Hematopoietic multipotent progenitor cell treated with erythropoietin and hydrocortisone succinate and interleukin-3 and kit ligand, for 15 days (in vitro differentiated cells): ENCODE measurements at regions not wholly inside any gene's neighbourhood (a gene's known extent, or its start where the extent isn't known, plus 50 kb on each side); places are given as distances from the start of the nearest gene placed in this dataset.
"Not testable (repeated sequence)": the region's sequence is repeated elsewhere in the genome, so short reads cannot be mapped to it uniquely, and the experiment has no call there.

Source experiments
- DNase-seq: peaks from one replicate; pipeline ENCODE4 v3.0.0-alpha.2; 2015; ENCODE audit warnings: low spot score

GRCh38 chr7:4319280-4319679 lies 362.8 kb upstream of the FOXK1 start:
- DNase-seq = no peak

DNA sequence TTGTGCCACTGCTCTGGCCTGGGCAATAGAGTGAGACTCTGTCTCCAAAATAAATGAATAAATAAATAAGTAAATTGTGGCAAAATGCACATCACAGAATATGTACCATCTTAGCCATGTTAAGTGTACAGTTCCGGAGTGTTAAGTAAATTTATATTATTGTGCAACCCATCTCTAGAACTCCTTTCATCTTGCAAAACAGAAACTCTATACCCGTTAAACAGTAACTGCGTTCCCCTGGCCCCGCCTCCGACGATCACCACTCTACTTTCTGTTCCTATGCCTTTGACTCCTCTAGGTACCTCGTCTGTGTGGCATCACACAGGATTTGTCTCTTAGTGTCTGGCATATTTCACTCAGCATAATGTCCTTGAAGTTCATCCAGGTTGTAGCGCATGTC lies 356.4 kb upstream of the FOXK1 start:
- DNase-seq = no peak

GRCh38 chr7:4331711-4332110 lies 350.4 kb upstream of the FOXK1 start:
- DNase-seq = no peak

- no peak for DNase-seq
Observed at GRCh38 chr7:4338556-4338955, 343.5 kb upstream of the FOXK1 start.

DNA sequence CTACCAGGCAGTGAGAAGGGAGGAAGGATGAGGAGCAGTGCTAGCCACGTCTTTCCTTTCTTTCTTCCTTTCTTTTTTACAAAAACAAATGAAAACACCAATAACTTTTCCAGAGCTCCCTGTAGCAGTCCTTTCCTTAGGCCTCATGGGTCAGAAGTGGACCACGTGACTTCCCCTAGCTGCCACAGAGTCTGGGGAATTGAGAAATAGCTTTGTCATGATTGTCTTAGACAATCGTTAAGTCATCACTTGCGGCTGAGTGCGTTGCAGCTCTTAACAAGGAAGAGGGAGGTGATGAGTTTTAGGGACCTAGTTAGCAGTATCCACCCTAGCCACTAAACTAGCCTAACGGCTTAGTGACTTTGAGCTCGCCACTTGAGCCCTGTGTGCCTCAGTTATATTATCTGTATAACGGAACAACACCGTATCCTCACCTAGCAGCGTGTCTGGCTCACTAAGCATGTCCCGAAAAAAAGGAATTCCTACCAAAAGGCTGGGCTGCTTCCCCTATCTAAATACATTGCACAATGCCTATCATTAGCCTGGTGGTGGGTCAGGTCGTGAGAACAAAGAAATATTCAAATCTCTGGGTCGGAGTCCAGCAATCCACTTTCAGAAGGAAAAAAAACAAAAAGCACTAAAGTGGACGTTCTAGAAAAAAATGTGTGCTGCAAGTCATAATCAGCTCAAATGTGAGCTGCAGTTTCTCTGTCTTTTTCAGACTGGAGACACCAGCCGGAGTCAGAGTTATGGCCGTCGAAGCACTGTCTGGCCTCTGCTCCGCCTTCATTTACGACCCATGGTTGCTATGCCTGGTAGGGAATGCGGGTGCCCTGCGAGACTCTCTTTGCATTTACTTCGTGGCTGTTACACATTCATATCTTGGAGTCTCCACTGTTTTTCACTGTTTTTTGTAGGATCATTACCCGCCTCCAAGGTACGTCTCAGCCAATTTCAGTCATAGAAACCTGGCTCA lies 338.5 kb upstream of the FOXK1 start:
- DNase-seq = no peak

GRCh38 chr7:4345004-4345403 lies 337.1 kb upstream of the FOXK1 start:
- no peak for DNase-seq

DNA sequence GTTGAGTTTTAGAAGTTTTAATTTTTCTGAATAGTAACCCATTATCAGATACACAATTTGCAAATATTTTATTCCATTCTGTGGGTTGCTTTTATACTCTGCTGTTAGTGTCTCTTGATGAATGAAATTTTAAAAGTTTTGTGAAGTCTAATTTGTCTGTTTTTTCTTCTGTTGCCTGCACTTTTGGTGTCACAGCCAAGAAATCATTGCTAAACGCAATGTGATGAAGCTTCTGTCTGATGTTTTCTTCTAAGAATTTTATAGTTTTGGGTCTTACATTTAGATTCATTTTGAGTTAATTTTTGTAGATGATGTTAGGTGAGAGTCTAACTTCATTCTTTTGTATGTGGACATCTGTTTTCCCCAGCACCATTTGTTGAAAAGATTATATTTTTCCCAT lies 330.0 kb upstream of the FOXK1 start:
- no peak for DNase-seq

GRCh38 chr7:4361774-4362173 lies 320.3 kb upstream of the FOXK1 start:
- DNase-seq = no peak

DNA sequence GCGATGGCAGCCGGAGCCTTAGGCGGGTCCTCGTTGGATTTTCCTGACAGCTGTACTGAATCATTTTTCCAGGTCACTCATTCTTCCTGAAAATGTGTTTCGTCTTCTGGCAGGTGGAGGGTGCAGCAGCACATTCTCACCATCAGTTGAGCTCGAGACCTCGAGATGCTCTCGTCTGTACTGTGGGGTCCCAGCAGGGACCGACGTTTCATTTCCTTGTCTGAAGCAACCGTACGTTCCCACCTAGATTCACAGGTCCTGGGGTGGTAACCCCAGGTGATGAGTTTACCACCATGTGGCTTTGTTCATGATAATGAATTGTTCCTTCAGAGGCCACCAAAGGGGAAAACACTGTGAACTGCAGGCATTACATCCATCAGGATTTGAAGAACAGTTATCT lies 298.5 kb upstream of the FOXK1 start:
- DNase-seq = no peak

- no peak for DNase-seq
Observed at GRCh38 chr7:4386190-4386589, 295.9 kb upstream of the FOXK1 start.

DNA sequence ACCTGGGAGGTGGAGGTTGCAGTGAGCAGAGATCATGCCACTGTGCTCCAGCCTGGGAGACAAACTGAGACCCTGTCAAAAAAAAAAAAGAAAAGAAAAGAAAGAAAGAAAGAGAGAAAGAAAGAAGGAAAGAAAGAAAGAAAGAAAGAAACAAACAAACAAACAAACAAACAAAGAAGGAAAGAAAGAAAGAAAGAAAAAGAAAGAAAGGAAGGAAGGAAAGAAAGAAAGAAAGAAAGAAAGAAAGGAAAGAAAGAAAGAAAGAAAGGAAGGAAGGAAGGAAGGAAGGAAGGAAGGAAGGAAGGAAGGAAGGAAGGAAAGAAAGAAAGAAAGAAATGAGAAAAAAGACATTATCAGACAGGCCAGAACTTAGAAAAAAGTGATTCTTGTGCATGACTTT lies 291.0 kb upstream of the FOXK1 start:
- DNase-seq = not testable (repeated sequence)

GRCh38 chr7:4394736-4395135 lies 287.4 kb upstream of the FOXK1 start:
- no peak for DNase-seq

DNA sequence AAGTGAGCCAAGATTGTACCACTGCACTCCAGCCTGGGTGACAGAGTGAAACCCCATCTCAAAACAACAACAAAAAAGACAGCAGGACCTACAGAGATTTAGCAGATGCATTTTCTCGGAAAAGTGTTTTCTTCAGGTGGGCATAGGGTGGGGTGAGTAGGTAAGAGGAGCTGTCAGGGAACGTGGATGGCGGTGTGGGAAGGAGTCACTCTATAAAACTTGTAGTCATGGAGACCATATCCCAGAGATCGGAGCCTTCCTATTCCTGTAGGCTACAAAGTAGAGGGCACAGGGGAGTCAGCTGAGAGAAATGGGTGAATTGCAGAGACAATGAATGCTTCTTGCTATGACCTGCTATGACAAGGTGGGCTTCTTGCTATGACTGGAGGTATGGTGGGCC lies 283.0 kb upstream of the FOXK1 start:
- no peak for DNase-seq

DNA sequence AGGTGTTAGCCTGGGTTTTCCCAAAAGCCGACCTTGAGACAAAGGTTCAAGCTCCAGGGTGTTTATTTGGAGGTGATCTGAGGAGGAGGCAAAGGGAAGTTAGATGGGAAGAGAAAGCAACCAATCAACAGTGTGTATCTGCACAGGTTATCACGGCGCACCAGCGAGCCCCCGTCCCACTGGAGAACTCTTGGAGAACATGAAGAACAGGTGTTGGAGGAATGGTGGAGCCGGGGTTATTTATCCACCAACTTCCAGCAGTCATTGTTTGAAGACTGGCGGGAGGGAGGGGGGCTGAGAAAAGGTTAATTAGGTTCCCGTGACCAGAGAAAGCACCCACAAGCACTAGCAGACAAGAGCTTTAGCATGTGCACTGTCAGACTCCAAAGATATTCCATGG lies 282.5 kb upstream of the FOXK1 start:
- DNase-seq = no peak

GRCh38 chr7:4406288-4407058 lies 275.6 kb upstream of the FOXK1 start:
- DNase-seq = no peak

- no peak for DNase-seq
Observed at GRCh38 chr7:4409946-4410345, 272.1 kb upstream of the FOXK1 start.

- DNase-seq = no peak
Observed at GRCh38 chr7:4416396-4417056, 265.6 kb upstream of the FOXK1 start.

GRCh38 chr7:4428526-4428925 lies 253.6 kb upstream of the FOXK1 start:
- DNase-seq = no peak

DNA sequence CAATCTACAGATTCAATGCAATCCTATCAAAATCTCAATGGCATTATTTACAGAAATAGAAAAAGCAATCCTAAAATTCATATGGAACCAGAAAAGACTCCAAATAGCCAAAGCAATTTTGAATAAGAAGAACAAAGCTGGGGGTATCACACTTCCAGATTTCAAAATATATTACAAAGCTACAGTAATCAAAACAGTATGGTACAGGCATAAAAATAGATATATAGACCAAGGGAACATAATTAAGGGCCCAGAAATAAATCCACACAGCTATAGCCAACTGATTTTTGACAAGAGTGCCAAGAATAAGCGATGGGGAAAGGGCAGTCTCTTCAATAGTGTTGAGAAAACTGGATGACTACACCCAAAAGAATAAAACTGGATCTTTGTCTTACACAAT lies 251.9 kb upstream of the FOXK1 start:
- no peak for DNase-seq

- DNase-seq = no peak
Observed at GRCh38 chr7:4434306-4434705, 247.8 kb upstream of the FOXK1 start.

GRCh38 chr7:4436361-4436895 lies 245.7 kb upstream of the FOXK1 start:
- DNase-seq = no peak

- DNase-seq = no peak
Observed at GRCh38 chr7:4436936-4437335, 245.2 kb upstream of the FOXK1 start.
